NT2/D1 (cell line): ENCODE measurements at regions not wholly inside any gene's neighbourhood (a gene's known extent, or its start where the extent isn't known, plus 50 kb on each side); places are given as distances from the start of the nearest gene placed in this dataset.
"Not testable (repeated sequence)": the region's sequence is repeated elsewhere in the genome, so short reads cannot be mapped to it uniquely, and the experiment has no call there.

Experiments used
- DNase-seq: peaks from one replicate; pipeline ENCODE4 v3.0.0-alpha.2; 2011; ENCODE audit warnings: low read depth, low spot score
- H3K27me3 ChIP-seq: 2 replicates; pipeline ENCODE4 v1.6.0; 2011; ENCODE audit warnings: mild to moderate bottlenecking; ENCODE audit not compliant: insufficient read length, insufficient read depth
- H3K36me3 ChIP-seq: 2 replicates; pipeline ENCODE4 v1.6.1; 2011; ENCODE audit warnings: mild to moderate bottlenecking, low read length, mixed read lengths; ENCODE audit not compliant: insufficient read depth, insufficient read length
- H3K4me1 ChIP-seq: 2 replicates; pipeline ENCODE4 v1.5.1; 2011; ENCODE audit not compliant: insufficient read depth, insufficient read length
- H3K4me3 ChIP-seq: 2 replicates; pipeline ENCODE4 v1.5.1; 2011; ENCODE audit warnings: low read depth; ENCODE audit not compliant: insufficient read length
- H3K9ac ChIP-seq: 2 replicates; pipeline ENCODE4 v1.6.0; 2011; ENCODE audit warnings: low read depth; ENCODE audit not compliant: insufficient read length
- H3K9me3 ChIP-seq: 2 replicates; pipeline ENCODE4 v1.5.1; 2011; ENCODE audit warnings: mild to moderate bottlenecking, low read length; ENCODE audit not compliant: insufficient read depth
- SUZ12 ChIP-seq: IDR thresholded peaks from 2 replicates; pipeline ENCODE4 v1.6.1; 2011; ENCODE audit not compliant: insufficient read length, insufficient read depth; ENCODE audit errors: extremely low read depth
- YY1 ChIP-seq: IDR thresholded peaks from 2 replicates; pipeline ENCODE4 v1.6.1; 2011; ENCODE audit not compliant: insufficient read length, insufficient read depth
- ZNF274 ChIP-seq: IDR thresholded peaks from 2 replicates; pipeline ENCODE4 v1.6.1; 2011; ENCODE audit warnings: mild to moderate bottlenecking, low read depth, low read length

- no peaks in the 10 kb centered on the region for H3K36me3 ChIP-seq
- peaks cover 2% of the 10 kb centered on the region for H3K4me1 ChIP-seq
- no peak overlapping the region for H3K9ac ChIP-seq
- no peaks in the 10 kb centered on the region for H3K27me3 ChIP-seq
- DNase-seq, result no peak
- TF ChIP-seq ZNF274 (no peak), SUZ12 (no peak), YY1 (no peak)
- H3K9me3 ChIP-seq, result no peaks in the 10 kb centered on the region; the same call in 1 of the 2 replicates
- H3K4me3 ChIP-seq, result no peak overlapping the region
These were observed 110.2 kb upstream of the C1GALT1C1 start for GRCh38 chrX:120740072-120740471.

- Histone ChIP-seq H3K4me3 (no peak overlapping the region), H3K27me3 (no peaks in the 10 kb centered on the region), H3K4me1 (peaks cover 2% of the 10 kb centered on the region), H3K9ac (no peak overlapping the region), H3K9me3 (no peaks in the 10 kb centered on the region), H3K36me3 (no peaks in the 10 kb centered on the region)
- no peak for TF ChIP-seq ZNF274
- TF ChIP-seq YY1, result no peak
- TF ChIP-seq SUZ12, result no peak
- DNase-seq, result no peak
These were observed 109.4 kb upstream of the C1GALT1C1 start for GRCh38 chrX:120739300-120739699.

GRCh38 chrX:120736989-120737388, 107.1 kb upstream of the C1GALT1C1 start:
- no peak for DNase-seq
- H3K27me3 ChIP-seq, result no peaks in the 10 kb centered on the region
- TF ChIP-seq YY1 (no peak), SUZ12 (no peak), ZNF274 (no peak)
- H3K4me1 ChIP-seq, result peaks cover 2% of the 10 kb centered on the region
- H3K4me3 ChIP-seq, result no peak overlapping the region
- H3K9ac ChIP-seq, result no peak overlapping the region
- H3K9me3 ChIP-seq, result no peaks in the 10 kb centered on the region; the same call in 1 of the 2 replicates
- no peaks in the 10 kb centered on the region for H3K36me3 ChIP-seq

- H3K9ac ChIP-seq, result no peak overlapping the region
- DNase-seq, result no peak
- H3K36me3 ChIP-seq, result no peaks in the 10 kb centered on the region
- H3K4me1 ChIP-seq, result peaks cover 2% of the 10 kb centered on the region
- TF ChIP-seq SUZ12, result no peak
- TF ChIP-seq YY1, result no peak
- TF ChIP-seq ZNF274, result no peak
- no peak overlapping the region for H3K4me3 ChIP-seq
- no peaks in the 10 kb centered on the region for H3K27me3 ChIP-seq
- H3K9me3 ChIP-seq, result no peaks in the 10 kb centered on the region; the same call in 1 of the 2 replicates
These were observed 106.1 kb upstream of the C1GALT1C1 start for GRCh38 chrX:120735966-120736365.

- peaks cover 2% of the 10 kb centered on the region for H3K4me1 ChIP-seq
- no peak for TF ChIP-seq YY1
- no peak for TF ChIP-seq SUZ12
- TF ChIP-seq ZNF274, result no peak
These were observed 103.0 kb upstream of the C1GALT1C1 start for GRCh38 chrX:120732879-120733278.

GRCh38 chrX:120732461-120732860, 102.6 kb upstream of the C1GALT1C1 start:
- Histone ChIP-seq H3K9ac (no peak overlapping the region), H3K4me3 (no peak overlapping the region), H3K27me3 (no peaks in the 10 kb centered on the region), H3K36me3 (no peaks in the 10 kb centered on the region), H3K4me1 (peaks cover 2% of the 10 kb centered on the region), H3K9me3 (no peaks in the 10 kb centered on the region; the same call in 1 of the 2 replicates)
- no peak for DNase-seq
- TF ChIP-seq ZNF274 (no peak), YY1 (no peak), SUZ12 (no peak)

More at GRCh38 chrX:120732879-120733278, 103.0 kb upstream of the C1GALT1C1 start:
- Histone ChIP-seq H3K4me3 (no peak overlapping the region), H3K27me3 (no peaks in the 10 kb centered on the region), H3K9me3 (no peaks in the 10 kb centered on the region; the same call in 1 of the 2 replicates), H3K36me3 (no peaks in the 10 kb centered on the region), H3K9ac (no peak overlapping the region)
- no peak for DNase-seq

- Histone ChIP-seq H3K9ac (no peak overlapping the region), H3K4me1 (no peaks in the 10 kb centered on the region), H3K9me3 (no peaks in the 10 kb centered on the region; the same call in 1 of the 2 replicates), H3K36me3 (no peaks in the 10 kb centered on the region), H3K4me3 (no peak overlapping the region), H3K27me3 (no peaks in the 10 kb centered on the region)
- TF ChIP-seq YY1 (no peak), SUZ12 (no peak), ZNF274 (no peak)
- no peak for DNase-seq
These were observed 101.5 kb upstream of the C1GALT1C1 start for GRCh38 chrX:120731386-120731785.

GRCh38 chrX:120729506-120730255, 99.8 kb upstream of the C1GALT1C1 start:
- H3K36me3 ChIP-seq, H3K27me3 ChIP-seq, H3K4me1 ChIP-seq, H3K9me3 ChIP-seq, H3K9ac ChIP-seq, H3K4me3 ChIP-seq, DNase-seq: not testable (repeated sequence)
